Activated T-cell treated with anti-CD3 and anti-CD28 coated beads, Interleukin-2, amount 50 U/mL, for 72 hours (primary cell): ENCODE measurements at regions not wholly inside any gene's neighbourhood (a gene's known extent, or its start where the extent isn't known, plus 50 kb on each side); places are given as distances from the start of the nearest gene placed in this dataset.

Source experiments
- ATAC-seq, 2 donors: fragments of 150-1000 bp; cut with Tn5 transposase; replicated peaks in 1 of 2; 2 replicates each; pipeline ENCODE4 v1.10.0; 2021; ENCODE audit warnings: moderate library complexity in 2 of 2, mild to moderate bottlenecking in 1 of 2
- DNase-seq, 2 donors: peaks; one replicate each; pipeline ENCODE4 v3.0.0; 2021 to 2022; ENCODE audit warnings: mixed read lengths in 1 of 2
- H3K27ac Mint-ChIP-seq: one replicate; pipeline ENCODE4 v1.8.0; 2022; ENCODE audit warnings: mild to moderate bottlenecking, moderate library complexity, mixed read lengths
- H3K27me3 Mint-ChIP-seq: one replicate; pipeline ENCODE4 v1.8.0; 2022; ENCODE audit warnings: low read depth, mixed read lengths
- H3K36me3 Mint-ChIP-seq, 2 donors: one replicate each; pipeline ENCODE4 v1.8.0; 2022; ENCODE audit warnings: mixed read lengths in 2 of 2, mild to moderate bottlenecking in 1 of 2; ENCODE audit not compliant: insufficient read depth in 2 of 2
- H3K4me1 Mint-ChIP-seq: one replicate; pipeline ENCODE4 v1.8.0; 2022; ENCODE audit warnings: low read depth, mixed read lengths
- H3K4me3 Mint-ChIP-seq, 2 donors: one replicate each; pipeline ENCODE4 v1.8.0; 2022; ENCODE audit warnings: mild to moderate bottlenecking in 2 of 2, mixed read lengths in 2 of 2, moderate library complexity in 2 of 2
- H3K9me3 Mint-ChIP-seq, 2 donors: one replicate each; pipeline ENCODE4 v1.8.0; 2022; ENCODE audit warnings: mixed read lengths in 2 of 2

- H3K27me3 Mint-ChIP-seq, result no peaks in the 10 kb centered on the region
- H3K36me3 Mint-ChIP-seq, result no peaks in the 10 kb centered on the region
Observed at GRCh38 chr3:117463276-117464115, 753.9 kb downstream of the TUSC7 start.

GRCh38 chr3:117471831-117472230 lies 762.3 kb downstream of the TUSC7 start:
- Mint-ChIP-seq H3K36me3 (no peaks in the 10 kb centered on the region), H3K27me3 (no peaks in the 10 kb centered on the region), H3K9me3 (peaks cover 3 to 5% of the 10 kb centered on the region in 2 donors), H3K4me1 (no peaks in the 10 kb centered on the region), H3K4me3 (no peak overlapping the region), H3K27ac (no peak overlapping the region)
- ATAC-seq (no peak), DNase-seq (no peak)

More at GRCh38 chr3:117463276-117464115, 753.9 kb downstream of the TUSC7 start:
- Mint-ChIP-seq H3K27ac (no peak overlapping the region), H3K4me3 (no peak overlapping the region), H3K4me1 (no peaks in the 10 kb centered on the region), H3K9me3 (peaks cover 0 to 1% of the 10 kb centered on the region in 2 donors)
- no peak for DNase-seq
- no peak for ATAC-seq

- Mint-ChIP-seq H3K4me3 (no peak overlapping the region), H3K9me3 (peaks cover 3 to 5% of the 10 kb centered on the region in 2 donors), H3K27me3 (no peaks in the 10 kb centered on the region), H3K4me1 (no peaks in the 10 kb centered on the region), H3K36me3 (no peaks in the 10 kb centered on the region), H3K27ac (no peak overlapping the region)
- ATAC-seq (no peak), DNase-seq (no peak)
Observed at GRCh38 chr3:117473981-117474538, 764.5 kb downstream of the TUSC7 start.

GRCh38 chr3:117476572-117476971 lies 767.0 kb downstream of the TUSC7 start:
- no peaks in the 10 kb centered on the region for H3K27me3 Mint-ChIP-seq

GRCh38 chr3:117477214-117477755 lies 767.7 kb downstream of the TUSC7 start:
- peaks cover 5 to 8% of the 10 kb centered on the region in 2 donors for H3K9me3 Mint-ChIP-seq
- no peak overlapping the region for H3K27ac Mint-ChIP-seq
- no peaks in the 10 kb centered on the region for H3K4me1 Mint-ChIP-seq
- DNase-seq, result no peak
- ATAC-seq, result no peak
- H3K4me3 Mint-ChIP-seq, result no peak overlapping the region
- H3K27me3 Mint-ChIP-seq, result no peaks in the 10 kb centered on the region
- no peaks in the 10 kb centered on the region for H3K36me3 Mint-ChIP-seq

More at GRCh38 chr3:117476572-117476971, 767.0 kb downstream of the TUSC7 start:
- Mint-ChIP-seq H3K4me3 (no peak overlapping the region), H3K4me1 (no peaks in the 10 kb centered on the region), H3K9me3 (peaks cover 5 to 8% of the 10 kb centered on the region in 2 donors), H3K27ac (no peak overlapping the region), H3K36me3 (no peaks in the 10 kb centered on the region)
- DNase-seq (no peak), ATAC-seq (no peak)

GRCh38 chr3:117479095-117479494 lies 769.5 kb downstream of the TUSC7 start:
- ATAC-seq (no peak), DNase-seq (no peak)
- Mint-ChIP-seq H3K27ac (no peak overlapping the region), H3K4me3 (no peak overlapping the region), H3K4me1 (no peaks in the 10 kb centered on the region), H3K9me3 (peaks cover 5 to 8% of the 10 kb centered on the region in 2 donors), H3K27me3 (no peaks in the 10 kb centered on the region), H3K36me3 (no peaks in the 10 kb centered on the region)

- Mint-ChIP-seq H3K36me3 (no peaks in the 10 kb centered on the region), H3K27me3 (no peaks in the 10 kb centered on the region), H3K4me1 (no peaks in the 10 kb centered on the region), H3K4me3 (no peak overlapping the region), H3K27ac (no peak overlapping the region), H3K9me3 (peaks cover 5 to 8% of the 10 kb centered on the region in 2 donors)
- ATAC-seq (no peak), DNase-seq (no peak)
Observed at GRCh38 chr3:117480525-117480924, 770.9 kb downstream of the TUSC7 start.

GRCh38 chr3:117480972-117481371 lies 771.4 kb downstream of the TUSC7 start:
- no peak for ATAC-seq
- H3K4me3 Mint-ChIP-seq, result no peak overlapping the region
- H3K27me3 Mint-ChIP-seq, result no peaks in the 10 kb centered on the region
- DNase-seq, result no peak
- peaks cover under 1 to 5% of the 10 kb centered on the region in 2 donors for H3K9me3 Mint-ChIP-seq
- H3K27ac Mint-ChIP-seq, result no peak overlapping the region
- no peaks in the 10 kb centered on the region for H3K4me1 Mint-ChIP-seq
- H3K36me3 Mint-ChIP-seq, result no peaks in the 10 kb centered on the region

GRCh38 chr3:117483839-117484238 lies 774.3 kb downstream of the TUSC7 start:
- H3K9me3 Mint-ChIP-seq, result peaks cover 5 to 6% of the 10 kb centered on the region in 2 donors
- no peak overlapping the region for H3K27ac Mint-ChIP-seq
- H3K27me3 Mint-ChIP-seq, result no peaks in the 10 kb centered on the region
- H3K4me3 Mint-ChIP-seq, result no peak overlapping the region
- DNase-seq (no peak), ATAC-seq (no peak)
- H3K4me1 Mint-ChIP-seq, result no peaks in the 10 kb centered on the region
- H3K36me3 Mint-ChIP-seq, result no peaks in the 10 kb centered on the region

- Mint-ChIP-seq H3K27me3 (no peaks in the 10 kb centered on the region), H3K9me3 (peaks cover 5 to 6% of the 10 kb centered on the region in 2 donors), H3K36me3 (no peaks in the 10 kb centered on the region), H3K4me1 (no peaks in the 10 kb centered on the region), H3K4me3 (no peak overlapping the region), H3K27ac (no peak overlapping the region)
- DNase-seq, result no peak
- ATAC-seq, result no peak
Observed at GRCh38 chr3:117485841-117486240, 776.3 kb downstream of the TUSC7 start.

- H3K4me3 Mint-ChIP-seq, result no peak overlapping the region
- H3K9me3 Mint-ChIP-seq, result peaks cover 0 to 6% of the 10 kb centered on the region in 2 donors
- H3K27ac Mint-ChIP-seq, result no peak overlapping the region
- no peaks in the 10 kb centered on the region for H3K4me1 Mint-ChIP-seq
- no peaks in the 10 kb centered on the region for H3K36me3 Mint-ChIP-seq
- no peaks in the 10 kb centered on the region for H3K27me3 Mint-ChIP-seq
- no peak for ATAC-seq
- no peak for DNase-seq
Observed at GRCh38 chr3:117486719-117487716, 777.4 kb downstream of the TUSC7 start.

GRCh38 chr3:117488983-117489382 lies 779.4 kb downstream of the TUSC7 start:
- Mint-ChIP-seq H3K4me1 (no peaks in the 10 kb centered on the region), H3K27ac (no peak overlapping the region), H3K27me3 (no peaks in the 10 kb centered on the region), H3K9me3 (peaks cover 0 to 6% of the 10 kb centered on the region in 2 donors), H3K36me3 (peaks cover 0 to 3% of the 10 kb centered on the region in 2 donors), H3K4me3 (no peak overlapping the region)
- ATAC-seq, result no peak
- no peak for DNase-seq
